ENCODE measurements at regions not wholly inside any gene's neighbourhood (a gene's known extent, or its start where the extent isn't known, plus 50 kb on each side); places are given as distances from the start of the nearest gene placed in this dataset.

DNA sequence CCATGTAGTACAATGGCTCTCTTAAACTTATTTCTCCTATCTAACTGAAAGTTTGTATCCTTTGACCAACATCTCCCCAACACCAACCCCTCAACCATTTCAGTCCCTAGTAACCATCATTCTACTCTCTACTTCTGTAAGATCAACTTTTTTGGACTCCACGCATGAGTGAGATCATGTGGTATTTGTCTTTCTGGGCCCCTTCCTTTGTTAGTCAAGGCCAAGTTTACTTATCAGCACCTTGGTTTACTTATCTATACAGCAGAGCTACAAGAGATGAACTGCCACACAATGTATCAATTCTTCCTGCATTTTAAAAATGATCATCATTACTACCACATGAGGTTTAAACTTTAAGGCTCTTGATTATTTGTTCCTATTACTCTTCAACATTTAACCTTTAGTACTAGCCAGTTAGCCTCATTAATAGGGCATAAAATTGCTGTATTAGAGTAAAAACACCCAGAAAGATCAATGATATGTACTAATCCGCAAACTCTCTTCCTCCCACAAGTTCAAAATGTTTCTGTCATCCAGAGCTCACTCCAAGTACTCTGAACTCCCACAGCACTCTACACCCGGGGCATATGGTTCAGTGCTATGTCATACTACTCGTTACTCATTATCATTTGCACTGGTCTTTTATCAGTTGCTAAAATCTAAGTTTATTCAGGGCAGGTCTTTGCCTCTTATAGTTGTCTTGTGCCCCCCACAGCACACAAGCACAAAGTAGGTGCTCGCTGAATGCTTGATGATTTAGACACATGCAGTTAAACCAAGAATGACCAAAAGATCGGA lies 145.7 kb upstream of the ADAMTS3 start:
- TF ChIP-seq, protein P1, sequence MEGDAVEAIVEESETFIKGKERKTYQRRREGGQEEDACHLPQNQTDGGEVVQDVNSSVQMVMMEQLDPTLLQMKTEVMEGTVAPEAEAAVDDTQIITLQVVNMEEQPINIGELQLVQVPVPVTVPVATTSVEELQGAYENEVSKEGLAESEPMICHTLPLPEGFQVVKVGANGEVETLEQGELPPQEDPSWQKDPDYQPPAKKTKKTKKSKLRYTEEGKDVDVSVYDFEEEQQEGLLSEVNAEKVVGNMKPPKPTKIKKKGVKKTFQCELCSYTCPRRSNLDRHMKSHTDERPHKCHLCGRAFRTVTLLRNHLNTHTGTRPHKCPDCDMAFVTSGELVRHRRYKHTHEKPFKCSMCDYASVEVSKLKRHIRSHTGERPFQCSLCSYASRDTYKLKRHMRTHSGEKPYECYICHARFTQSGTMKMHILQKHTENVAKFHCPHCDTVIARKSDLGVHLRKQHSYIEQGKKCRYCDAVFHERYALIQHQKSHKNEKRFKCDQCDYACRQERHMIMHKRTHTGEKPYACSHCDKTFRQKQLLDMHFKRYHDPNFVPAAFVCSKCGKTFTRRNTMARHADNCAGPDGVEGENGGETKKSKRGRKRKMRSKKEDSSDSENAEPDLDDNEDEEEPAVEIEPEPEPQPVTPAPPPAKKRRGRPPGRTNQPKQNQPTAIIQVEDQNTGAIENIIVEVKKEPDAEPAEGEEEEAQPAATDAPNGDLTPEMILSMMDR (IDR thresholded peaks at IDR 0.05): no peak
- no peak for TF ChIP-seq EZH2 (IDR thresholded peaks at IDR 0.05; ENCODE audit: borderline replicate concordance, insufficient read depth, low read depth, low read length, poor library complexity, severe bottlenecking)
